NB4 (cell line): ENCODE measurements at regions not wholly inside any gene's neighbourhood (a gene's known extent, or its start where the extent isn't known, plus 50 kb on each side); places are given as distances from the start of the nearest gene placed in this dataset.

Experiments
- DNase-seq: peaks from one replicate; pipeline ENCODE4 v3.0.0; 2010; ENCODE audit warnings: low read depth
- H3K4me3 ChIP-seq: one replicate; pipeline ENCODE4 v1.5.1; 2011; ENCODE audit warnings: mild to moderate bottlenecking, low read depth, low read length, moderate library complexity
- CTCF ChIP-seq: IDR thresholded peaks from one replicate; pipeline ENCODE4 v1.5.1; 2012; ENCODE audit warnings: low read depth, low read length
- MAX ChIP-seq: IDR thresholded peaks from 2 replicates; pipeline ENCODE4 v1.6.1; 2011; ENCODE audit warnings: low read depth, low read length
- MYC ChIP-seq: IDR thresholded peaks from 2 replicates; pipeline ENCODE4 v1.6.1; 2011; ENCODE audit warnings: low read depth, low read length
- POLR2A ChIP-seq: IDR thresholded peaks from 2 replicates; pipeline ENCODE4 v1.6.1; 2011; ENCODE audit warnings: mild to moderate bottlenecking; ENCODE audit not compliant: insufficient read length; ENCODE audit errors: extremely low read depth

- no peak overlapping the region for H3K4me3 ChIP-seq
- TF ChIP-seq CTCF (no peak), MYC (no peak), MAX (no peak), POLR2A (no peak)
- no peak for DNase-seq
Measured at GRCh38 chr10:55374060-55374459, 573.0 kb upstream of the PCDH15 start.

- H3K4me3 ChIP-seq, result no peak overlapping the region
- TF ChIP-seq CTCF (no peak), MYC (no peak), MAX (no peak), POLR2A (no peak)
- peak; percentile 2 for DNase-seq
Measured at GRCh38 chr10:55369670-55370420, 568.8 kb upstream of the PCDH15 start.

GRCh38 chr10:55368467-55368866 is 567.4 kb upstream of the PCDH15 start:
- no peak for DNase-seq
- TF ChIP-seq CTCF (no peak), MAX (no peak), MYC (no peak), POLR2A (no peak)
- H3K4me3 ChIP-seq, result no peak overlapping the region

- H3K4me3 ChIP-seq, result no peak overlapping the region
- TF ChIP-seq MYC (no peak), CTCF (no peak), POLR2A (no peak), MAX (no peak)
- no peak for DNase-seq
Measured at GRCh38 chr10:55367555-55367954, 566.5 kb upstream of the PCDH15 start.

- no peak for DNase-seq
- no peak overlapping the region for H3K4me3 ChIP-seq
- TF ChIP-seq MAX, result no peak
- TF ChIP-seq MYC, result no peak
- no peak for TF ChIP-seq CTCF
- TF ChIP-seq POLR2A, result no peak
Measured at GRCh38 chr10:55358539-55358938, 557.5 kb upstream of the PCDH15 start.

GRCh38 chr10:55353414-55353813 is 552.4 kb upstream of the PCDH15 start:
- TF ChIP-seq CTCF (no peak), MYC (no peak), MAX (no peak), POLR2A (no peak)
- no peak overlapping the region for H3K4me3 ChIP-seq
- no peak for DNase-seq
